HEK293 (cell line): ENCODE measurements at regions not wholly inside any gene's neighbourhood (a gene's known extent, or its start where the extent isn't known, plus 50 kb on each side); places are given as distances from the start of the nearest gene placed in this dataset.

Experiments
- CTCF ChIA-PET: fragments of 350-600 bp; formaldehyde crosslinking; extraction: SDS; loops from one replicate; lab custom pipeline; 2021; ENCODE audit warnings: antibody characterized with exemption; lab: Yijun Ruan, JAX
- POLR2A ChIA-PET: fragments of 300-600 bp; formaldehyde crosslinking; extraction: SDS; loops from one replicate; lab custom pipeline; 2020; ENCODE audit warnings: antibody characterized with exemption, inconsistent platforms; lab: Yijun Ruan, JAX
- H3K27ac ChIP-seq: fragments of 200-500 bp; sonication (Bioruptor generic); 2 replicates; pipeline ENCODE4 v1.5.1; 2014; ENCODE audit warnings: low read depth, low read length, control low read depth, inconsistent platforms; ENCODE audit errors: extremely low read depth
- H3K36me3 ChIP-seq, 2 experiments: fragments of 200-500 bp in 1 of 2; sonication (Bioruptor generic) in 1 of 2; 1 replicate in 1 of 2; 2 replicates in 1 of 2; pipeline ENCODE4 v1.5.1; 2014 to 2017; ENCODE audit warnings: inconsistent platforms in 2 of 2, low read length in 2 of 2; ENCODE audit not compliant: control insufficient read depth in 2 of 2, insufficient read depth in 1 of 2
- H3K4me1 ChIP-seq: fragments of 200-500 bp; sonication (Bioruptor generic); 2 replicates; pipeline ENCODE4 v1.5.1; 2014; ENCODE audit warnings: mild to moderate bottlenecking, low read length, inconsistent platforms; ENCODE audit not compliant: control insufficient read depth, insufficient read depth
- H3K4me3 ChIP-seq: 2 replicates; pipeline ENCODE4 v1.5.1; 2011; ENCODE audit warnings: low read depth, mild to moderate bottlenecking, control low read depth, low read length, moderate library complexity
- H3K9me3 ChIP-seq: fragments of 200-500 bp; sonication (Bioruptor generic); 2 replicates; pipeline ENCODE4 v1.5.1; 2014; ENCODE audit warnings: low read depth, low read length, inconsistent platforms; ENCODE audit not compliant: control insufficient read depth, insufficient read depth
- ELK4 ChIP-seq: IDR thresholded peaks from 2 replicates; pipeline ENCODE4 v1.6.1; 2011; ENCODE audit warnings: mild to moderate bottlenecking, low read depth, low read length, borderline replicate concordance
- GLI2 ChIP-seq: fragments of 450-650 bp; formaldehyde crosslinking; IDR thresholded peaks from 2 replicates; pipeline ENCODE4; 2017; ENCODE audit warnings: missing biosample characterization, missing genetic modification characterization, low read depth, borderline replicate concordance
- SCRT1 ChIP-seq: fragments of 450-650 bp; formaldehyde crosslinking; IDR thresholded peaks from 2 replicates; pipeline ENCODE4 v1.5.1; 2016; ENCODE audit warnings: missing biosample characterization, missing genetic modification characterization, borderline replicate concordance
- ZBTB44 ChIP-seq: fragments of 450-650 bp; IDR thresholded peaks from 2 replicates; pipeline ENCODE4 v1.5.1; 2018; ENCODE audit warnings: missing biosample characterization, mild to moderate bottlenecking, missing genetic modification characterization
- ZBTB48 ChIP-seq: fragments of 450-650 bp; formaldehyde crosslinking; IDR thresholded peaks from 2 replicates; pipeline ENCODE4 v1.5.1; 2016; ENCODE audit warnings: missing biosample characterization, missing genetic modification characterization
- ZBTB7A ChIP-seq: fragments of 450-650 bp; formaldehyde crosslinking; IDR thresholded peaks from 2 replicates; pipeline ENCODE4 v1.5.1; 2016; ENCODE audit warnings: low read depth, missing biosample characterization, missing genetic modification characterization
- ZFP37 ChIP-seq: fragments of 450-650 bp; formaldehyde crosslinking; IDR thresholded peaks from 2 replicates; pipeline ENCODE4 v1.5.1; 2016; ENCODE audit warnings: missing biosample characterization, missing genetic modification characterization
- ZFP41 ChIP-seq: fragments of 450-650 bp; formaldehyde crosslinking; IDR thresholded peaks from 2 replicates; pipeline ENCODE4 v1.5.1; 2016; ENCODE audit warnings: missing biosample characterization, missing genetic modification characterization, borderline replicate concordance
- ZFP69B ChIP-seq: fragments of 450-650 bp; formaldehyde crosslinking; IDR thresholded peaks from 2 replicates; pipeline ENCODE4 v1.5.1; 2016; ENCODE audit warnings: missing biosample characterization, missing genetic modification characterization
- ZNF138 ChIP-seq: fragments of 450-650 bp; formaldehyde crosslinking; IDR thresholded peaks from 2 replicates; pipeline ENCODE4 v1.5.1; 2016; ENCODE audit warnings: missing biosample characterization, missing genetic modification characterization, borderline replicate concordance
- ZNF184 ChIP-seq: fragments of 450-650 bp; IDR thresholded peaks from 2 replicates; pipeline ENCODE4 v1.5.1; 2018; ENCODE audit warnings: missing biosample characterization, mild to moderate bottlenecking, missing genetic modification characterization
- ZNF221 ChIP-seq: fragments of 450-650 bp; formaldehyde crosslinking; IDR thresholded peaks from 2 replicates; pipeline ENCODE4 v1.5.1; 2017; ENCODE audit warnings: missing biosample characterization, missing genetic modification characterization, borderline replicate concordance
- ZNF366 ChIP-seq: fragments of 450-650 bp; formaldehyde crosslinking; conservative IDR thresholded peaks from 2 replicates; pipeline ENCODE4 v1.5.1; 2016; ENCODE audit warnings: missing biosample characterization, missing genetic modification characterization
- ZNF433 ChIP-seq: fragments of 450-650 bp; formaldehyde crosslinking; IDR thresholded peaks from 2 replicates; pipeline ENCODE4 v1.5.1; 2016; ENCODE audit warnings: missing biosample characterization, missing genetic modification characterization, low read depth
- ZNF488 ChIP-seq: fragments of 450-650 bp; formaldehyde crosslinking; IDR thresholded peaks from 2 replicates; pipeline ENCODE4 v1.5.1; 2016; ENCODE audit warnings: missing biosample characterization, missing genetic modification characterization
- ZNF529 ChIP-seq: fragments of 450-650 bp; formaldehyde crosslinking; IDR thresholded peaks from 2 replicates; pipeline ENCODE4 v1.5.1; 2017; ENCODE audit warnings: missing genetic modification characterization, missing biosample characterization; ENCODE audit not compliant: insufficient replicate concordance
- ZNF626 ChIP-seq: fragments of 450-650 bp; sonication (Bioruptor Pico); formaldehyde crosslinking; IDR thresholded peaks from 2 replicates; pipeline ENCODE4 v1.5.1; 2018; ENCODE audit warnings: missing biosample characterization, missing genetic modification characterization, inconsistent platforms
- ZNF654 ChIP-seq: fragments of 450-650 bp; formaldehyde crosslinking; IDR thresholded peaks from 2 replicates; pipeline ENCODE4 v1.5.1; 2016; ENCODE audit warnings: low read depth, missing biosample characterization, missing genetic modification characterization
- ZNF670 ChIP-seq: fragments of 450-650 bp; formaldehyde crosslinking; IDR thresholded peaks from 2 replicates; pipeline ENCODE4 v1.5.1; 2016; ENCODE audit warnings: missing biosample characterization, missing genetic modification characterization, low read depth
- ZNF768 ChIP-seq: fragments of 450-650 bp; formaldehyde crosslinking; IDR thresholded peaks from 2 replicates; pipeline ENCODE4 v1.5.1; 2018; ENCODE audit warnings: missing biosample characterization, mild to moderate bottlenecking, missing genetic modification characterization

- ChIA-PET CTCF (interaction anchor here (0.6 kb wide), 1 partner anchor 309 kb away, joined by 3 read pairs; no protein-coding TSS in a partner anchor), POLR2A (no interaction called here)
- Histone ChIP-seq H3K36me3 (no peaks in the 10 kb centered on the region), H3K9me3 (no peaks in the 10 kb centered on the region), H3K27ac (no peak overlapping the region), H3K4me1 (no peaks in the 10 kb centered on the region), H3K4me3 (no peak overlapping the region)
- TF ChIP-seq ZFP41 (tag by site-specific recombination) (no peak), ZNF670 (tag by site-specific recombination) (no peak), GLI2 (no peak), ZNF488 (tag by site-specific recombination) (no peak), ZBTB48 (tag by site-specific recombination) (no peak)
Measured at GRCh38 chr5:71861682-71862081, 142.6 kb downstream of the CARTPT start.

GRCh38 chr5:71862087-71862486, 143.0 kb downstream of the CARTPT start:
- Histone ChIP-seq H3K4me3 (no peak overlapping the region), H3K36me3 (no peaks in the 10 kb centered on the region), H3K4me1 (no peaks in the 10 kb centered on the region), H3K9me3 (no peaks in the 10 kb centered on the region), H3K27ac (no peak overlapping the region)
- POLR2A ChIA-PET: no interaction called here
- no peak for TF ChIP-seq ZNF221
- no peak for TF ChIP-seq ZBTB7A (tag by site-specific recombination)
- no peak for TF ChIP-seq ZNF670 (tag by site-specific recombination)
- TF ChIP-seq ZBTB44 (tag by site-specific recombination): no peak
- TF ChIP-seq GLI2: no peak
- no peak for TF ChIP-seq ZFP37 (tag by site-specific recombination)
- TF ChIP-seq ZNF768 (tag by site-specific recombination): no peak
- TF ChIP-seq ZNF529 (tag by site-specific recombination): no peak
- no peak for TF ChIP-seq ZFP69B (tag by site-specific recombination)
- no peak for TF ChIP-seq ELK4
- TF ChIP-seq SCRT1 (tag by site-specific recombination): no peak
- TF ChIP-seq ZNF138 (tag by site-specific recombination): no peak
- TF ChIP-seq ZNF366 (tag by site-specific recombination): no peak
- TF ChIP-seq ZNF654: no peak
- TF ChIP-seq ZNF184 (tag by site-specific recombination): no peak
- TF ChIP-seq ZNF626: no peak
- no peak for TF ChIP-seq ZNF433 (tag by site-specific recombination)
- CTCF ChIA-PET: interaction anchor here (0.6 kb wide), 2 partner anchors 88 to 309 kb away, joined by 3 to 5 read pairs; no protein-coding TSS in a partner anchor
